ENCODE measurements at regions not wholly inside any gene's neighbourhood (a gene's known extent, or its start where the extent isn't known, plus 50 kb on each side); places are given as distances from the start of the nearest gene placed in this dataset.
"Not testable (repeated sequence)": the region's sequence is repeated elsewhere in the genome, so short reads cannot be mapped to it uniquely, and the experiment has no call there.

DNA sequence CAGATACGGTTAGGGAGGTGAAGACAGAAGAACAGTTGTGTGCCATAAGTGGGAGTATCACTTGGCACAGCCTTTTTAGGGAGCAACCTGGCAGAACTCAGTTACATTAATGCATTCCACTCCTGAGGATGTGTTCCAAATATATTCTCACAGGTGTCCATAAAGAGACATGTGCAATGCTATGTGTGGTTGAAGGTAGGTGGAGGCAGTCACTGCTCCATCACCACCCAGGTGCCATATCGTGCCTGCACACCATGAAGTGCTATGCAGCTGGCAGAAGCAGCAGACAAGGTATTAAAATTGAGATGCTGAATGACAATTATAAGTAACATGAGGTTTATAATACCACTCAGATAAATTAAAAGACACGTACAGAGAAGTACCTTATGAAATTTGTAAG lies 248.0 kb upstream of the SFRP2 start:
- CTCF ChIA-PET = no interaction called here

DNA sequence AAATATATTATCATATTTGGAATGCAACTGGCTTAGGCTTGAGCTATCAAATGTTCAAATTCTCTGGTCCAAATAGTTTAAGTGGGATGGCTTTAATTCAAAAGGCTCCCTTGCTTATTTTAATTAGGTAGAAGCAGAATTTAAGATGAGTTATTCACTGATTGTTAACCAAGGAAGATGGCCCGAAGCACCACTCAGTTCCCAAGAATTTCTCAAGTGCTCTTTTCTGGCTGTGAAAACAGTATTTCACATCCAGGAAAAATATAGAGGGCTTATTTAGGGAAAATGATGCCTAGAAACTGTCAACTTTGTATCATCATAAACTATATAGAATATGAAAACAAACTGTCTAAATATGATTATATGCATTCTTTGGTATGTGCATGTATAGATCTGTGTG lies 246.5 kb upstream of the SFRP2 start:
- ChIA-PET CTCF (no interaction called here), POLR2A (no interaction called here)

More for the DNA sequence above, 248.0 kb upstream of the SFRP2 start:
- POLR2A ChIA-PET = no interaction called here

DNA sequence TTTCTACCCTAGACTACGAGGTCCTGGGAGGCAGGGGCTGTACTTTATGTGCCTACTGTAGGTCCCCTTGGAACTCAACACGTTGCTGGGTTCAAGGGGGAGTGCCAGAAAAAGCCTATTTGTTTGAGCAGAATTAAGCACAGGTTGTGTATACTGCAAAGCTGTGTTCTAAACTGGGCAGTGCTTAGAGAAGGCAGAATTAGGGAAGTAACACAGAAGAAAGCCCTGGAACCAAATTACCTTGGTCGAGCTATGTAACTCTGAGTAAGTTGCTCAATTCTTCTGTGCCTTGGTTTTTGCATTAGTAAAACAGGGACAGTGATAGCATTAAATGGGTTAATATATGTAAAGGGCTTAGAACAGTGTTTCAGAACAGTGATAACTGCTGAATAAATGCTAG lies 245.0 kb upstream of the SFRP2 start:
- ChIA-PET CTCF (no interaction called here), POLR2A (no interaction called here)

DNA sequence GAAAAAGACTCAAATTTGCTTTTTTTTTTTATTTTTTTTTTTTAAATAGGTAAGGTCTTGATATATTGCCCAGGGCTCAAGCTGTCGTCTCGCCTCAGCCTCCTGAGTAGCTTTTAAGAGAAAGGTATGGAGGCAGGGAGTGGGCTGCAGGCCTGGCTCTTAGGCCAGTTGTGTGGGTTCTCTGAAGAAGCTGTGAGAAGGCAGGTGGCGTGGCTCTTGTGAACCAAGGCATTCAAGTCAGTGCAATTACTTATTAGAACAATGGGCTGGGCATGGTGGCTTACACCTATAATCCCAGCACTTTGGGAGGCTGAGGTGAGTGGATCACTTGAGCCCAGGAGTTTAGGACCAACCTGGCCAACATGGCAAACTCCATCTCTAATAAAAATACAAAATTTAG lies 244.0 kb upstream of the SFRP2 start:
- CTCF ChIA-PET = no interaction called here
- POLR2A ChIA-PET = no interaction called here

DNA sequence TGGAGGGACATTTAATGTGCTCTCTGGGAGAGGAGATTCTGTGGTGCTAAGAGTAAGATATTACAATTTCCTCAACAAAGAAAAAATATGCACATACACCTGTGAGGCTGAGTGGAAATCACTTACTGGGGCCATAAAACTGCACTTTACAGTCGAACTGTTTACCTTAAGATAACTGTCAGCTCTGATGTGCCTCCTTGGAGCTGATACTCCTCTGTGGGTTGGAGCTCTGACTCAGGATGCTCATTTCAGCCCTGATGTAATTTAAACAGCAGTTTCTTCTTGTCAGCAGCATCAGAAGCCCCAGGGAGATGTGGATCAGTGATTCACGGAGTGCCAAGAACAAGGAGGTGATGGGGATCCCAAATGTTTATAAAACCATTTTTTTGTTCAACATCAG lies 241.9 kb upstream of the SFRP2 start:
- ChIA-PET POLR2A (no interaction called here), CTCF (no interaction called here)

DNA sequence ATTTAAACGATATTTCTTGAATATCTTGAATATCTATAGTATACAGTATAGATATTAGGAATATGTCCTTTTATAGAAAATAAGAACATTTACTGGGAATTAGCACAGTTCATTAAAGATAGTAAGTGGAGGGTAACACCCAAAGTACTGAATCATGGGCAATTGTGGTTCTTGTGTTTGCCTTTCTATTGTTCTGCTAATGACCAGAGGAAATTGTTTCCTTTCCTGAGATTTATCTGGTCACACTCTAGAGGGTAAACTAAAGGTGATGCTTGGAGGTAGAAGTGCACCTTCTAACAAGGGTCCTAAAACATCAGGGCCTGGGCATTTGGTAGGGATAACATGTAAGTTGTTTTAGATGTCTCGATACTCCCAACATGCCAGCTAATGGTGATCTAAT lies 241.3 kb upstream of the SFRP2 start:
- ChIA-PET CTCF (no interaction called here), POLR2A (no interaction called here)

DNA sequence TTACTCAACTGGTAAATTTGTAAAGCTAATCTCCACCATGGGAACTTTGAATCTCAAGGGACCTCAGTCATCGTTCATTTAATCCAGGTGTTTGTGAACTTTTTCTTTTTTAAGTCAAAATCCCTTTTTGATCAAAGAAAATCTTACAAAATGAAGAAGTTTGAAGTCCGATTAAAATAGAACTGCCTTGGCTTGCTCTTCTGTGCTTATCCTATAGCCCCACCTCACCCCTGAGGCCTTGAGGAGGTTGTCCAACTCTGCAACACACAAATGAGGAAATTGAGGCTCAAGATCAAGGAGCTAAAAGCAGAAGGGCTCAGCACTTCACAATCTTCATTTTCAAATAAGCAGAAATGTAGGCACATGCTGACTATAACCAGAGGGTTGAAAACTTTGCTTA lies 240.3 kb upstream of the SFRP2 start:
- POLR2A ChIA-PET = no interaction called here
- CTCF ChIA-PET = interaction anchor here (0.9 kb wide), 1 partner anchor 11 kb away, joined by 4 read pairs; no protein-coding TSS in a partner anchor

DNA sequence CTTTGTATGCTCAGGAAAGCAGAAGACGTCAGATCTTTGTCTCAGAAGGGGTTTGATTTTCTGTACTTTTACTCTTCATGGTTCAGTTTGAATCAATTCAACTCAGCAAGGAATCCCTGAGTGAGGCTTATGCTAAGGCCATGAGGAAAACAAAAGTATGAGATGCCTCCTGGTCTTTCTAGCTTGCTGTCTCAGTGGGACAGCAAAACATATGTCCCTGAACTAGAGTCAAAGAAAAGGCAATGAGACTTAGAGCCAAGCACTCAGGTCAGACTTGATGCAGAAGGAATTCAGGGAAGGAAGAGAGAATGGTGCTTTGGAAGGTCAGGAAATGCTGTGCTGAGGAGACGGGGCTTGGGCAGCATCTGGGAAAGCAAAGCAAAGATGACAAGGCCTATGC lies 236.2 kb upstream of the SFRP2 start:
- ChIA-PET CTCF (no interaction called here), POLR2A (no interaction called here)

DNA sequence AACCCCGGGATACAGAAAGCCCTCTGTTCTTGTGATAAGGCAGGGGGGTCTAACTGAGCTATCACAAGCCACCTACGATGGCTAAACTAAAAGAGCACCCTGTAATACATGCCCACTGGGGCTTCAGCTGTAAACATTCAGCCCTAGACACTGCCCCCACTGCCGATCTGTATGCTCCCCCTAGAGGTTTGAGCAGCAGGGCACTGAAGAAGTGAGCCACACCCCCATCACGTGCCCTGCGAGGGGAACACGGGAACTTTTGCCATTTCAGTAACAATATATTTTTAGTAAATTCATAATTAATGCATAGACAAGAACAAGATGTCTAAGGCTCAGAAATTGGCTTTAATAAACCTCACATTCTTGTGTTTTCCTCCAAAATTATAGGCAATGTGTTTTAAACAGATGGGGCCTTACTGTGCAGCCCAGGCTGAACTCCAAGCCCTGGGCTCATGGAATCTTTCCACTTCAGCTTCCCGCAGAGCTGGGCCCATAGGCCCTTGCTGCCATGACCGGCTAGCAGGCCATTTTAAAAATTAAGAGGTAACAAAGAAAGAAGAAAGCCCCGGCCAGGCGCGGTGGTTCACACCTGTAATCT lies 235.3 kb upstream of the SFRP2 start:
- ChIA-PET CTCF (no interaction called here), POLR2A (no interaction called here)

DNA sequence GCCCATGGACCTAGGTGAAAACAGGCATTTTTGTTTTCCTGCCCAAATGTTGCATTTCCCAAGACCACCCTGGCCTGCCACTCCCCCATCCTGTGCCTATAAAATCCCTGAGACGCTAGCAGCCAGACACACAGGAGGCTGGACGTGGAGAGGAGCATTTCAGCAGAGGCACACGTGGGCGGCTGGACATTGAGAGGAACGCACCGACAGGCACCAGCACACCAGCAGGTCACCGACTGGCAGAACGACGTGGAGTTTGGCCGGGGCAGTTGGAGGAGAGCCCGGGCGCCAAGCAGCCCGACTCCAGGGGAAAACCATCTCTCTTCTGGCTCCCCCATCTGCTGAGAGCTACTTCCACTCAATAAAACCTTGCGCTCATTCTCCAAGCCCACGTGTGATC lies 234.8 kb upstream of the SFRP2 start:
- CTCF ChIA-PET, POLR2A ChIA-PET: not testable (repeated sequence)

DNA sequence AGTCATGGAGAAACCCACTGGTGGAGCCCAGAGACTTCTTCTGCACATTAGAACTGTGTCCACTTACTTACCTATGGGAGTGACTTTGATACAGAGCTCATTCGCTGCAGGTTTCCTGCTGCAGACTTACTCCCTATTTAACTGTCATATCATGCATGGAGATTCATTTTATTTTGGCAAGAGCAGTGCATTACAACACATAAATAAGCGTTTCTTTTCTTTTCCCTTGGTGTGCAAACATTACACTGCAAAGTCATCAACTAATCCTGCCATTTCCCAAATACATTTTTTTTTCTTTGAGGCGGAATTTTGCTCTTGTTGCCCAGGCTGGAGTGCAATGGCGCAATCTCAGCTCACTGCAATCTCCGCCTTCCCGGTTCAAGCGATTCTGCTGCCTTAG lies 230.9 kb upstream of the SFRP2 start:
- POLR2A ChIA-PET = no interaction called here
- CTCF ChIA-PET = interaction anchor here (0.8 kb wide), 1 partner anchor 229 kb away, joined by 3 read pairs; no protein-coding TSS in a partner anchor

DNA sequence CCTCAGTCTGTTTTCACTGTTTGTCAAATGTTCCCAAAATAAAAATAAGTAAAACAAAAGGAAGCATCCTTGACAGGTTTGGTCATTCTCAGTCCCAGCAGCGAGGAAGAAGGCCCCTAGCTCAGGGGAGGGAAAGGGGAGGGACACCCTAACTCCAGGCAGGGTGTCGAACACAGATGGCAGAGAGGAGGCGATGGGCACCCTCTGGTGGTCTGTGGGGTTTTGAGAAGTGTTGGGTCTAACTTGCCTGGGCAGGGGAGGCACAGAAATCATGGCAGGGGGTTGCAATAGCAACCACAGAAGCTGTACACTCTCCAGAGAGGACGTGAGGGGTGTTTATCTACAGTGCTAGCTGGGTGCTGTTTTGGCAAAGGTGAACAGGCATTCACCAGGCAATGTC lies 229.8 kb upstream of the SFRP2 start:
- ChIA-PET POLR2A (no interaction called here), CTCF (interaction anchor here (1.2 kb wide), 1 partner anchor 233 kb away, joined by 3 read pairs; no protein-coding TSS in a partner anchor)

DNA sequence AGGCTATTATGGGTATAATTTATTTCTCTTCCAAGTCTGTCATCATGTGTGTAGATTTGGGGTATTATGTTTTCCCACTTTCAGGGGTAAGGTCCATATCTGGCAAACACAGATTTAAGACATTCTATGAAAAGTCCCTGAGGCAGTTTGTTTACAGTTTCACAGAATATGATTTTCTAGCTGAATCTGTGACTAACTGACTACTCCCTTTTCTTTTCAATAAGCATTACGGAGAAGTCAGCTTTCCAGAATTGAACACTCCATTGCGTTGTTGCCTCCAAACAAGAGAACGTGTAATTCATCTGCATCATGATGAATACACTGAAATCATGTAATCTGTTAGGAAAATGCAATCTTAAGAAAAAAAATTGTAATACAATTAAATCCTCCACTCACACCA lies 226.7 kb upstream of the SFRP2 start:
- CTCF ChIA-PET = no interaction called here

DNA sequence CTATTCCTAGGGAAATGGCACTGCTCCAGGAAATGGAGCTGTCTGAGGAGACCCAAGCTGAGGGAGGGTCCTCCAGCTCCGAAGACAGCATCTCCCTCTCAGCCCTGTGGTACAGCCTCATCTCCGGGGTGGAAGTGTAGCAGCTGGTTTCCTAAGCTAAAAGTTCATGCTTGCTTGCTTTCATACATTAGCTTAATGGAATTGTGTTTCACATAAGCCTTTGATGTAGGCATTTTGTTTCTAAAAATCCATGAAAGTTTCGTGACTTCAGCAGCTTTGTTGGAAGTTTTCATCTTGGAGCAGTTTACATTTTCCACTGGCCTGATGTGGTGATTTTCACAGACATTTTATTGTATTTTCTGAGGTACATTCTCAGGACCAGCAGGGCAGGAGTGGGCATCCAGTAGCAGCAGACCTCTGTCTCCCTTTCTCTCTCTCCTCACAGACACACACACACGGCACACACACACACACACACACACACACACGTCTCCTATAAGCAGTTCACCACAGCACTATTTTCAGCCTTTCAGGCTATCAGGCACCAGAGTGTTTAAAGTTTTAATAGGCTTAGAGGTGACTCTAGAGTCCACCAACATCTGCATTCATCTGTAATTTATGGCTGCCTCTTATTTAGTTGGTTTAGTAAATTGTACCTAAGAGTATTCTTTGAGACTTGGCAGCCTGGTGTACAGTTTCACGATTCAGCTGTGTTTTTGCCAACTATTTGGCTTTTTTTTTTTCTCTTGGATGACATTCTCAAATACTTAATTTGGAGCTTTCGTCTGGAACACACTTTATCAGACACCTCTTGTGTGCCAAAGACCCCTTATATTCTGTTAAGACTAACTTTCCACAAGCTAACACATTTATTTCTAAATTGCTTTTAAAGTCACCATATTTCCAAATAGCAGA lies 225.8 kb upstream of the SFRP2 start:
- ChIA-PET CTCF (no interaction called here), POLR2A (no interaction called here)

More for the DNA sequence above, 226.7 kb upstream of the SFRP2 start:
- POLR2A ChIA-PET = no interaction called here

DNA sequence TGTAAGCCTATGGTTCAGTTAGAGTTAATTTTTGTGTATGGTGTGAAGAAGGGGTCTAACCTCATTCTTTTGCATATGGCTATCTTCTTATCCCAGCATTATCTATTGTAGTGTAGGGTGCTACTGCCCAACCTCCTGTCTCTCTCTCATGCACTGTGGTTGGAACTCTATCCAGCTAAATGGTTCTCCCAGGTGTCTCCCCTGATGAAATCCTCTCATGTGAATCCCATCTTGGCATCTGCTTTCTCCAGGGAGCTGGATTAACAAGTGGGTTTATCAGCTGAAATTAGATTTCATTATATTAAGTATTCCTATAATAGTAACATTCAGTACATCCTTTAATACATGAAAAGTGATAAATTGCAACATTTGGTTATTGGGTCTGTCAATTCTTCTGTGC lies 224.7 kb upstream of the SFRP2 start:
- CTCF ChIA-PET = no interaction called here

DNA sequence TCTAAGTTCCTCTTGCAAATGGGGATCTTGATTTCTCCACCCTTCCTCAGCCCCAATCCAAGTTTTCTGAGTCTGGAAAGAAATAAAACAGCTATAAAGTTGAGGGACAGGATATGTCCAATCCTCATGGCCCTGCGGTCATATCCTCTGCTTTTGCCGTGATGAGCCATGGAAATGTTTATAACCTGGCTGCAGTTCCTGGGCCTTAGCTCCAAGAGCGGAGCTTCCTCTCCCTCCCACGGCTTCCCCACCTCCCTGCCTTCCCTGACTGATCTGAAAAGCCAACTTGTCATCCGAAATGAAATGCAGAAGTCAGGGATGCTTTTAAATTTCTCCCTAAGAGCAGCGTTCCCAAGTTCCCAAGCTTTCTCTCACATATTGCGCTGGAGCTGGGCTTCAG lies 221.5 kb upstream of the SFRP2 start:
- ChIA-PET CTCF (no interaction called here), POLR2A (no interaction called here)

More for the DNA sequence above, 224.7 kb upstream of the SFRP2 start:
- POLR2A ChIA-PET = no interaction called here

DNA sequence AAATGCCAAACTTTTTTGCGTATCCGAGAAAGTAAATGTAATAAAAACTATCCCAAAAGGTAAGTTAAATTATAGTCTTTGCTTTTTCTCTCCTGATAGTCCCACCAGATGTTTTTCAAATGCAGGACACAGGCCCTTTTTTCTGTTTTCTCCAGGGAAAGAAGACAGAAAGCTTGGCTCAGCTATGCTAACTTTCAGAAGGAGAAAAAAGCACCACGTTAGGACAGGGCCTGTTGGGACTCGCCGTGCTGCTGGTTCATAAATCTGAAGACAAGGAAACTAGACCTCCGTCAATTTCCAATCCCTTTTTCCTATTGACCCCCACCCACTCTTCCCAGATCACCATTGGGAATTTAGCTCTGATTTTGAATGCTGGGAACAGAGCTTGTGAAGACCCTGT lies 220.9 kb upstream of the SFRP2 start:
- ChIA-PET POLR2A (no interaction called here), CTCF (no interaction called here)

DNA sequence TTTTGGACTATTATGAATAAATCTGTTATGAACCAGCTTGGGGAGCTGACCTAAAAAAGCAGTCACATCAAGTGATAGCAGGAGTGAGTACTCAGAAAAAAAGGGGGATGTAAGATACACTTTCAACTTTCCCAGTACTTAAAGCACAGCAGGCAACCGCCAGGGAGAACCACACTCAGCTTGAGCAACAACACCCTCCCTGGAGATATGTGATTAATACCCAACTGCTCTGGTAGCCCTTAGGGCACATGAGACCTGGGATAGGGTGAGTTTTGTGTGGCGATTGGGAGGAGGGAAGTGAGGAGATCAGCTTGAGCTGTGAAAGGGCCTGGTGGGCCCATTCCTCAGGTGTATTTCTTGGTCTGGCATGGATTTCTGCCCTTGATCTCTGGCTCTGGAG lies 220.3 kb upstream of the SFRP2 start:
- CTCF ChIA-PET = no interaction called here
- POLR2A ChIA-PET = no interaction called here

DNA sequence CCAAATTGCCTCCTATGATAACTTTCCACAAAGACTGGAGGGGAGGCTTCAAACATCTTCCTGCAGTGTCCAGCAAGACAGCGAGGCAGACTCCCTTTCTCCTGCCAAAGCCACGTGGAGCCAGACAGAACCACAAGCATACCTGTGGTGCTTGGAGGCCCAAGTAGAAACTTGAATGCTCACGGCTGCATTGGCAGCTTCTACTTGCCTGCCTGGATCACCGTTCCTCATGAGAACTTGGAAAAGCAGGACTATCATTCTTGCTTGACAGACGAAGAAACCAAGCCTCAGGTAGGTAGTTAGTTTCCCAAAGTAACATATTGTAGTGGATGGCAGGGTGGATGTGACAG lies 216.3 kb upstream of the SFRP2 start:
- POLR2A ChIA-PET = interaction anchor here (0.6 kb wide), 1 partner anchor 16 kb away, joined by 3 read pairs; no protein-coding TSS in a partner anchor
- CTCF ChIA-PET = no interaction called here

DNA sequence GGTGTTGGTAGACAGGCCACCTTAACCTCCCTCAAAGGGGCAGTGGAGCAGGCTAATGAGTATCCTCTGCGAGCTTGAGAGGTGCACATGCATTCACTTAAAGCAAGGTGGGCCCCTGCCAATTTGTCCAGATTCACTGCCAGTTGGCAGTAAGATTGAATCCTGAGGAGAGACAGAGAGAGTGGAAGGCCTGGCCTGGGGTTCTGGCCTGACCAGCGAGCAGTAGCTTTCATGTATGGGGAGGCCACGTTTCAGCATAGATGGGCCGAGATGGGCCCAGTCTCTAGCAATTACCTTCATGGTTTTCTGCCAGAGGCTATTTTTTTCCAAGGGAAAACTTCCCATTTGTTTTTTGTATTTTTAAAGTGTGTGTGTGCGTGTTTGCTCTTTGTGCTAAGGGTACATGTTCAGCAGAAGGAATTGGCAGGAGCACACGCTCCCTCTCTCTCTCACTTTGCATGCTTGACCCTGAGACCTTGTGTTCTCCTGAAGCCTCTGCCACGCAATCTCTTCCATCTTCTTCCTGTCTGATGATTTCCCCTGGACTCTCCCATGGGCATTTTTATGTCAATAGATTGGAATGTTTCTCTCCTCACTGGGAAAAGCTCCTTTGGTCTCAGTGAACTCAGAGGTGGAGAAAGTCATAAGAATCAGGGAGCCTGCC lies 215.8 kb upstream of the SFRP2 start:
- POLR2A ChIA-PET = interaction anchor here (0.6 kb wide), 1 partner anchor 16 kb away, joined by 3 read pairs; no protein-coding TSS in a partner anchor
- CTCF ChIA-PET = no interaction called here

DNA sequence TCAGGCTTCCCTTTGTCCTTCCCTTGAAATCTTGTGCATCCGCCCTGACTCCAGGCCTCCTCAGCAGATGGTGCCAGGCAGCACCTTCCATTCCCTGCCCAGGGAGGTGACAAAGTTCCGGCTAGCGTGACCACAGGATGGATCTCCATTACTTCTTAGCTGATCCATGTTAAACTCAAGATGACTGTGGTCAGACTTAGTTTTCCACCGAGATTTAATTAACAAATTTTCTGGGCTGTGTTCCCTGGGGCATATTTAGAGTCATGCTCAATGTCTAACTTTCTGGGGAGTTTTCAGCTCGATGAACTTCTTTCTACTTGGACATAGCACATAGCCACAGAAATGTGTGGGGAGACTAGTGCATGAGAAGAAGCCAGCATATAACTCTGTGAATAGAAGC lies 215.1 kb upstream of the SFRP2 start:
- ChIA-PET POLR2A (no interaction called here), CTCF (no interaction called here)
